G401 (cell line): ENCODE measurements at regions not wholly inside any gene's neighbourhood (a gene's known extent, or its start where the extent isn't known, plus 50 kb on each side); places are given as distances from the start of the nearest gene placed in this dataset.

Source experiments
- DNase-seq: peaks from one replicate; pipeline ENCODE4 v3.0.0-alpha.2; 2015; ENCODE audit warnings: low spot score
- in situ Hi-C: cut with HindIII; loops from 2 replicates; pipeline ENCODE4 v1.10.0; 2016; ENCODE audit warnings: low sequenced_read_pairs, mixed read lengths

DNA sequence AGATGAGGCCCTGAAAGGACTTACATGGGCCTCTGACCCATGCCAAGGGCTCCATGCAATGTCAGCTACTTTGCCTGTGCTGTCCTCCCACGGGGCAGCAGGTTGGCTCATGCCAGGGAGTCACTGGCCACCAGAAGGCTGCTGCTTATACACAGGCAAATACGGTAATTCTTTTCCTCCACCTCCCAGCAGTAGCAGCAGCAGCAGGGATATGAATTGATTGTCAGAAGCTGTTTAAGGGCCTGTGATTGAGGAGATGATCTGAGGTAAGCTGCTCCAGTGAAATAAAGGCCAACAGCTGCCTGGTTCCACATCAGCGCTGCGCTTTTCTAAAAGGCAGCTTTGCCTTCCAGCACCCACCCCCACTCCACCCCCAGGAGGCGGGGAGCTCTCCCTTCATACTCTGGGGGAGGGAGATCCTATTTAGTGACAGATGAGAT is 250.5 kb downstream of the SHQ1 start:
- in situ Hi-C loops, result no loop called here
- no peak for DNase-seq

DNA sequence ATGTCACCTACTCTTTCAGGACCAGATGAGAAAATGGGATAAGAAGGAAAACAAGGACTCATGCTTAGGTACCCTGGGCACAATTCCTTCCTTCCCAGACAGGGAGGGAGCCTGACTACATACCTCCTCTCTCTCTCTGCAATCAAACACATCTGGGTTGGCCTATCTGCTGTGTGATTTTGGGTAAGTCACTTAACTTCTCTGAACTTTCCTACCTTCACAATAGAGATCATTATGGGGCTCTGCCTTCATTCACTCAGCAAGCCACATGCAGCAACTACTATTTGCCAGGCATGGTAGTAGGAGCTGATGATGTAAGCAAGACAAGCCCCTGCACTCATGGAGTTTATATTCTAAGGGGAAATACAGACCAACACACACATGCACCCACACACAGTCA is 251.2 kb downstream of the SHQ1 start:
- in situ Hi-C loops, result no loop called here
- no peak for DNase-seq

DNA sequence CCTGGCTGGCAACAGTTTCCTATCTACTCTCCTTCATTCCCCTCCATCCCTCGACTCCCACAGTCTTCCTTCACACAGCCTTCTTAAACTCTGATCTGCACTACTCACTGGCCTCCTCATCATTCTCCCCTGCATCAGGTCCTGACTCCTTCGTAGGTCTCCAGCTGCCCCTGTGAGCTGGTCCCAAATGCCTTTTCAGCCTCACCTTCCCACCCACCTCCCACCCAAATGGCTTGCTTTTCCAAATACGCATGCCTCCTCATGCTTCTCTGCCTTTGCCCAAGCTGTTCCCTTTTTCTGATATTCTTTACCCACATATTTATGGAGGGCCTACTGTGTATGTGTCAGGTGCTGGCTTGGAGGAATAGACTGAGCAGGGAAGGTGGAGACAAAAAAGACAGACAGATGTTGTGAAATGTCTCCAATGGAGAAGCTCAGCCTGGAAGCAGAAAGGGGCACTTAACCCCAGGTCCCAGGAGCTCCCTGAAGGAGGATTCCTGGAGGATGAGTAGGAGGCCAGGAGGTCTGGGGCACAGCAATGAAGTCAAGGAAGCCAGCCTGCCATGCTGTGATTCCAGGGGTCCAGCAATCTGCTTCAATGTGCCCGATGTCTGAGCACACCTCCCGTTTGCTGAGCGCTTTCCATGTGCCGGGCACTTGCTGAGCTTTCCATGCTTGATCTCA is 252.2 kb downstream of the SHQ1 start:
- DNase-seq, result no peak
- in situ Hi-C loops, result no loop called here

DNA sequence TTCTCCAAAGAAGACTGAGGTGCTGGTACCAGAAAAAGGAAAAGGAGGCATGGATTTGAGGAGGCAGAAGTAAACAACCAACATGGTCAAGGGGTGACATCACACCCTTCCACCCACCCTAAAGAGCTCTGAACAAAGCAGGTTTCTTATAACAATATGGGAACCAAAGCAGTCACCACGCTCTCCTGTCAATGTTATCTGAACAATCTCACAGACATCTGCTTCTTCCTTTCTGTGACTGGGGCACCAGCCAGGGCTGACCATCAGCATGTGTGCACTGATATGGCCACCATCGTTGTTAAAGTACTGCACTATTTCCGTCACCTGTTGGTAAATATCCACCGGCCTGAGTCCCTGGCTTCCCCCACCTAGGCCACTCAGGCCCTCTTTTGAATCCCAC is 252.9 kb downstream of the SHQ1 start:
- DNase-seq, result no peak
- in situ Hi-C loops, result no loop called here

DNA sequence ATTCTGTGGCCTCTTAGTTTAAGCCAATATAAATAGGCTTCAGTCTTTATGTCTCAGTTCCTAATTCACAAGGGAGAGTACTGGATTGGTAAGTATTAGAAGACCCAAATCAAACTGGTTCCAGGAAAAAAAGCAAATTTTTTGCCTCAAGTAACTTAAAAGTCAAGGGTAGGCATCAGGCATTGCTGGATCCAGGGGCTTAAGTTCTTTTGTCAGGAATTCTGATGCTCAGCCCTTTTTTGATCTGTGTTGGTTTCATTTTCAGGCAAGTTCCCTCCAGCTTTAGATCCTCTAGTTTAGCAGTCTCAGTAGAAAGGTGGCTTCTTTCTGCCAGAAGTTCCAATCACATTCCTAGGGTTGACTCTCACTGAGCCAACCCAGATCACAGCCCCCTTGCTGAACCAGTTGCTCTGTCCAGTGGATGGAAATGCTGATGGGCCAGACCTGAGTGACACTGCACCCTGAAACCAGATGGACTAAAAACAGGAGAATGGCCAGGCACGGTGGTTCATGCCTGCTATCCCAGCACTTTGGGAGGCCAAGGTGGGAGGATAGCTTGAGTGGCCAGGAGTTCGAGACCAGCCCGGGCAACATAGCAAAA is 253.5 kb downstream of the SHQ1 start:
- in situ Hi-C loops, result no loop called here

DNA sequence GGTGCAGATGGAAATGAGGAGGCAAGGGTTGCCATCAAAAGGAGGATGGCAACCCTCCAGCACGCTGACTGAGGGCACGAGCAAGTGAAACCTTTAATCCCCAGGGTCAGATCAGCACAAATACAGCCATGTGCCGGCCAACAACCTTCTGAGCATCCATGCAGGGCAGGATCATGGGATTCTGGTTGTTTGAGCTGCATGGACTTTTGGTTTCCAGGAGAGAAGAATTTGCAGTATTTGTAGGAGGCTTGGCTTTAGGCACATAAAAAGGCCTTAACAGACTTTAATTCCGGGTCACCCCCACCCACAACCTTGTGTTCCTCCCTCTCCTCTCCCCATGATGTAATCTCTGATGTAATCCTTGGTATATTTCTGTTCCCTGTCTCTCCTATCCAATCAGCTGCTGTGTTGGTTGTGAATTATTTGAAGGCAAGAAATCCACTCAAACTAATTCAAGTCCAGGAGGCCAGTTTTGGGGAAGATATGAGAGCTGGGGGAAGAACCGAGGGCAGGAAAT is 254.3 kb downstream of the SHQ1 start:
- DNase-seq, result no peak
- in situ Hi-C loops, result no loop called here

More for the DNA sequence above, 253.5 kb downstream of the SHQ1 start:
- DNase-seq, result no peak

DNA sequence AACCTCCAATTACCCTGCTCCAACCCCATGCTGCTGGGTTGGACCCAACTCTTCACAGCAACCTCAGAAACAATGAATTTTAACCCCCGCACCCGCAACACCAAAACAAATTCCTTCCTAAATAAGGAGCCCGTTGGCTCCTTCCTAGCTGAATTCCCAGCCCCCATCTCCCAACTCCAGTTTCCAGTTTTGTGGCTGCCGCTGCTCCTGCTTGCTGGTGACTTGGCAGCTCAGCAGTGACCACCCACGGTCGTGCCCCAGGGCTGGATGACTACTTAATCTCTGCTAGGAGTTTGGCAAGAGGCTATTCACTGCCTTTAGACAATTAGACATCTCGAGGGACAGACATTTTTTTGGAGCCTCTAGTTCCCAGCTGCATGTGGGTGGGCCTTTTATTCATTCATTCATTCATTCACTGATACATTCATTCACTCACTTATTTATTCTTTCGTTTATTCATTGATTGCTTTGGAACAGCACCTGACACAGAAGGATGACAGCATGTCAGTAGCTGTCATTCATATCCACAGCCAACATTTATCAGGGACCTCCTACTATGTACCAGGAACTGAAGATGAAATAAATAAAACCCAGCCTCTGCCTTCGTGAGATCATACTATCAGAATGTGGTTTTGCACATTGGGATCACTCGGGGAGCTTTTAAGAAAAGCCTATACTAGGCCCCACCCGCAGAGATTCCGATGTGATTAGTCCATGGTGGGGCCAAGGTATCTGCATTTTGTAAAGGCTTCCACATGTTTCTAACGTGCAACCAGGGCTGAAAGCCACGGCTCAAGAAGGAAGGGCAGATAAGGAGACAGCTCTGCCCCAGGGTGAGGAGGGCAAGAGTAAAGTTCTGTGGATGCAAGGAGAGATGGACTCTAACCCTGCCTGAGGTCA is 256.5 kb downstream of the SHQ1 start:
- in situ Hi-C loops, result no loop called here
- DNase-seq, result peak; percentile 39

DNA sequence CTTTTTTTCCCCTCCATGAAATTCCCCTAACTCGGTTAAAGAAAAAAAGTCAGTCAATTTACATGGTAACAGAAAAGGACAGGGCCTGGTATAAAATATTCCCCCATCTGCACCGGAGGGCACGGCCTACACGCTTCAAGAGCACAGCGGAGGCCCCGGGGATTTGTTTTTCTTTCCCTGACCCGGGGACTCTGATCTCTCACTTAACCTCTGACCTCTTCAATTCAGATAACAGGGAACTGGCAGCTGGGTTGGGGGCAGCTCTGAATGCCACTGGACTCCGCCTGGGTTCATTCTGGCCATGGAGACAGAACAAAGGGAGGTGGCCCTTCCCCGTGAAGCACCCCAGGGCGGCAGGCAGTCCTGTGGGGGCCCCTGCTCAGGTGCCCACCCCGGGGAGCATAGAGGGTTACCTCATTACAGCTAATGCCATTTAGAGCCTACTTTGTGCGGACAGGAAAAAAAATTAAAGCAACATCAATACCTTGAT is 257.5 kb downstream of the SHQ1 start:
- in situ Hi-C loops, result no loop called here
- no peak for DNase-seq

DNA sequence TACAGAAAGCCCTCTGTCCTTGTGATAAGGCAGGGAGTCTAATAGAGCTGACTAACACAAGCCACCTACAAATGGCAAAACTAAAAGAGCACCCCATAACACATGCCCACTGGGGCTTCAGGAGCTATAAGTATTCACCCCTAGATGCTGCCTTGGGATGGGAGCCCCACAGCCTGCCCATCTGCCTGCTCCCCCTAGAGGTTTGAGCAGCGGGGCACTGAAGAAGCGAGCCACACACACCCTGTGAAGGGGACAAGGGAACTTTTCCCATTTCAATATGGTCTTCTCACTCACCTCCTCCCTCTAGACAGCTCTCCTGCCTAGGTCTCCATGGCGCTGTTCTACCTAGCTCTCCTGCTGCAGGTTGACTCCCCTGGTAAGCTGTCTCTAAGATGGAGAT is 261.0 kb downstream of the SHQ1 start:
- in situ Hi-C loops, result no loop called here
- DNase-seq, result no peak

DNA sequence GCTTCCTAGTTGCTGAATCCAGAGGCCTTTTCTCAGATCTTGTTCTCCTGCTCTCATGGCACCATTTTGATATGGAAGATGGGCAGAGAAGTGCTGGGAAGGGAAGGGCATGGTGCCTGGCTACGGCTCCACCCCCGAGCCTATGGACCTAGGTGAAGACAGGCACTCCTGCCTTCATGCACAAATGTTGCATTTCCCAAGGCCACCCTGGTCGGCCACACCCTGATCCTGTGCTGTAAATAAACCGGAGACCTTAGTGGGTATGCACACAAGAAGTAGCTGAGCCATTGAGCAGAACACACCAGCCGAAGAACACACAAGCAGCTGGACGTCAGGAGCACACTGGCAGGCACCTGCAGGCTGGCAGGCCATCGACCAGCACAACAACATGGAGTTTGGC is 261.6 kb downstream of the SHQ1 start:
- DNase-seq, result no peak
- in situ Hi-C loops, result no loop called here

DNA sequence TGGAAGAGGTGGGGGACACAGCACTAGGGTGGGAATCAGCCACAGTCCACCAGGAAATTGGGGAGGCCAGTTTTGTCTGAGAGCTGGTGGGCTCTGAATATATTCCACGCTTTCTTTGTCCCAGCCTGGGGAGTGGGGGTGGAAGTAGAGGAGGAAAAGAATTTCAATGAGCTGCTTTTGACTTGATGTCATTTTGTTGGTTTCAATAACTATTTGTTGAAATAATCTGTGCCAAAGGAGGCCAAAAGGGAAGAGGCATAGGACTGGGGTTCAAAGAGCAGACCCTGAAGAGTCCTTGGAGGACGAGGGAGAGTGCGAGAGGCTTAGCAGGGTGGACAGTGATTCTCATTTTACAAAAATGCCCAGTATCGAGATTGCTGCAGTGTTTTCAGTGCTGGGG is 262.3 kb downstream of the SHQ1 start:
- DNase-seq, result no peak
- in situ Hi-C loops, result no loop called here

DNA sequence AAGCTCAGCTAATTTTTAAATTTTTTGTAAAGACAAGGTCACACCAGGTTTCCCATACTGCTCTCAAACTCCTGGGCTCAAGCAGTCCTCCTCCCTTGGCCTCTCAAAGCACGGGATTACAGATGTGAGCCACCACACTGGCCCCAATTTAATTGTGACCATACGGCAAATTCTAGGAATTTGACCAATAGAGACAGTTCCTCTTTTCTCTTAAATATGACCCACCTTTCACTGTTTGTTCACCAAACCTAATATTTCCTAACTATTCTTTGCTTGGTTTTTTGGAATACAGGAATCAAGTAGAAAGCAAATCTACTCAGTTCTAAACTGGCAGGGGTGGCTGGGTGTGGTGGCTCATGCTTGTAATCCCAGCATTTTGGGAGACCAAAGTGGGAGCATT is 264.0 kb downstream of the SHQ1 start:
- DNase-seq, result no peak
- in situ Hi-C loops, result no loop called here

DNA sequence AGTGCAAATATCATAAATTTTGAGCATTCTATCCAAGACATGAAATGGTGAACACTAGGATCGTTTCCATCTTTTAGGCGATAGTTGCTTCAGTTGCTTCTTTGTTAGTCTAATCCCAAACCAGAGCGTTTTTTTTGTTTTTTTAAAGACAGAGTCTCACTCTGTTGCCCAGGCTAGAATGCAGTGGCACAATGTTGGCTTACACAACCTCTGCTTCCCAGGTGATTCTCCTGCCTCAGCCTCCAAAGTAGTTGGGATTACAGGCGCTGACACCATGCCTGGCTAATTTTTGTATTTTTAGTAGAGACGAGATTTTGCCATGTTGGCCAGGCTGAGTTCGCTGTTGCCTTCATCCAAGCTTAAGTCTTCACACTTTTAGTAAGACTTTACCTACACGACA is 265.3 kb downstream of the SHQ1 start:
- DNase-seq, result no peak
- in situ Hi-C loops, result no loop called here

DNA sequence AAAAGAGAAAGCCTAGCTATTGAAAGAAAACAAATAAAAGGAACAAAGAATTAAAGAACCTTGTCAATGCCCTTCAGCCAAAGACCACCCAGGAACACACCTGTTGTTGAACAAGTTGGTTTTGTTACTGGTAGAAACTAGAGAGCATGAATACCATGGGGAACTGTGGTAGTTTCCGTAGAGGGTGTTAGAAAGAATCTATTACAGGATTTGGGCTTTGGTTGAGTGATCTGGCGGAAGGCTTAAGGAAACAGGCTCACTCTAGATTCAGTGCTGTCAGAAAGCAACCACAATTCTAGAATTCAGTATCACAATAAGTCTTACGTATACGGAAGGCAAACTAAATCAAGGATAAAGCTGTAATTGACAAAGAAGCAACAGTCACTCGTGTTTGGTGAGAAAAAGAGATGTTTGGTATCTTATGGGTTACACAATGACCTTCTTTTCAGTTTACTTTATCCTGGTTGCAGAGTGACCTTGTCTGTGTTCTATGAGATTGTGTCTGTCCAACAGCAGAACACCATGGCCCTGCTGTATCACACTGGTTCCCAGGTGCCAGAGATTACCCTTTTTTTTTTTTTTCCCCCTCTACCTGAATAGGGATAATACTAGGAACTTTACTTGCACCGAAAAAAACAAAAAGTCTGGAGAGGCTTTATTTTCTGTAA is 265.9 kb downstream of the SHQ1 start:
- DNase-seq, result no peak
- in situ Hi-C loops, result no loop called here

DNA sequence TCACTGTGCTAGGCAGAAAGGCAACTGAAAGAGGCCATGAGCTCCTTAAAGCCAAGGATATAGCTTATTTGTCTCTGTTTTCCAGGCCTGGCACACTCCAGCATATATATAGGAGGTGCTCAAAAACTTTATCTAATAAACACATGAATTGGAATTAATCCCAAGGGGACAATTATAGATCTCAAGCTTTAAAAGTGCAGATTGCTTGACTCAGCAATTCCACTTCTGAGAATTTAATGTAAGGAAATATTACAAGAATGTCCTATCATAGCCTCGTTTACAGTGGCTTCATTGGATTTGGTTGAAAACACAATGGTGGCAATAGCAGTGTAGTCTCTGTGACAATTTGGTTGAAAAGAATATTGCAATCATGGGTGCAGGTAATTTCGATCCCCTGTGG is 267.3 kb downstream of the SHQ1 start:
- no peak for DNase-seq
- in situ Hi-C loops, result no loop called here

DNA sequence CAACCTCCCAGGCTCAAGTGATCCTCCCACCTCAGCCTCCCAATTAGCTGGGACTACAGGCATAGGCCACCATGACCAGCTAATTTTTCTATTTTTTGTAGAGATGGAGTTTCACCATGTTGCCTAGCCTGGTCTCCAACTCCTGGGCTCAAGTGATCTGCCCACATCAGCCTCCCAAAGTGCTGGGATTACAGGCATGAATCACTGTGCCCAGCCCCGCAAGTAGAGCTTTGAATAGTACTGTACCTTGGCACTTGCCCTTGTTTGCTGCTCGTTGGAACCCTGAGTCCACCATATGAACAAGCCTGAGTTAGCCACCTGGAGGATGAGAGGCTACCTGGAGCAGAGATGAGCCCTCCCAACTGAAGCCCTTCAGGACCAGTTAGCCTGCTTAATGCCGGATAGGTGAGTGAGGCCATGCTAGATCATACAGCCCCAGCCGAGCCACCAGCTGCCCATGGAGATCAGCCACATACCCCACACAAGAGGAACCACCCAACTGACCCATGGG is 267.9 kb downstream of the SHQ1 start:
- no peak for DNase-seq
- in situ Hi-C loops, result no loop called here

DNA sequence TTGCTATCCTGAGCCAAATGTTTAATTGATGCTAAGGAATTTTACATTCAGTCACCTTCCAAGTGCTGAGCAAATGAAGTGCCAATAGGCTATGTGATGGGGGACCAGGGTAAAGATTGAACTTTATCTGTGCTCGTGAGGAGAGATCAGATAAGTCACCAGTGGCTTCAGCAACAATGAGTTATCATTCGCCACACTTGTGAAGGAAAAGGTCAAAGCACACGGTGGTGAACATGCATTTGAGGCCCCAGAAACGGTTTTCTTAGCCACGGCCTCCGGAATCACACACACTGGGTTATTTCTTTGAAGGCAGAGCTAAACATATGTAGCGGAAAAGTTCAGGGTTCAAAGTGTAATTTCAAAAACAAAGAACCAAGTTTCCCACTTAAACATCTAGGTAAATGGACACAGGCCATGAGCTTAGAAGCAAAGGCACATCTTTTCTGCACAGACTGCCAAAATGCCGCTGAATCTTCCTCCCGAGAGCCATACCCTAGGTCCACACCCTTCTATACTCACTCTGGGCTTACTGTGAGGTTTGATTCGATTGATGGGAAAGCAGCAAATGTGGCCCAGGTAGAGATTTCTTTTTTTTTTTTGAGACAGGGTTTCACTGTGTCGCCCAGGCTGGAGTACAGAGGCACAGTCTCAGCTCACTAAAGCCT is 268.5 kb downstream of the SHQ1 start:
- no peak for DNase-seq
- in situ Hi-C loops, result no loop called here

DNA sequence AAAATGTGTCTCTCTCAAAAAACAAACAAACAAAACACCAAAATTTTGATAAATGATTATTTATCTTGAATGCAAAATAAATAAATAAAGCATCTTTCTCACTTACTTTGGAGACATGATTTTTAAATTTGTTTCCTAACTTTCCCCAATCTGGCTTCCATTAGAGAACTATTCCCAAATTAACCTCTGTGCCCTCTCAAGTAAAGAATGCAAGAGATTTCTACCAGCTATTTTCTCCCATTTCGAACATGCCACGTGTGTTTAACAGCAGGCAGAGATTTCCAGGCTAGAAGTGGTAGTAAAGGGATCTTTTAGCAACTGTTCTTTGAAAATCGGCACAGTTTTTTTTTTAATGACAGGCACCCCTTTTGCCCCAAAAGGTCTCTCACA is 269.1 kb downstream of the SHQ1 start:
- no peak for DNase-seq
- in situ Hi-C loops, result no loop called here

DNA sequence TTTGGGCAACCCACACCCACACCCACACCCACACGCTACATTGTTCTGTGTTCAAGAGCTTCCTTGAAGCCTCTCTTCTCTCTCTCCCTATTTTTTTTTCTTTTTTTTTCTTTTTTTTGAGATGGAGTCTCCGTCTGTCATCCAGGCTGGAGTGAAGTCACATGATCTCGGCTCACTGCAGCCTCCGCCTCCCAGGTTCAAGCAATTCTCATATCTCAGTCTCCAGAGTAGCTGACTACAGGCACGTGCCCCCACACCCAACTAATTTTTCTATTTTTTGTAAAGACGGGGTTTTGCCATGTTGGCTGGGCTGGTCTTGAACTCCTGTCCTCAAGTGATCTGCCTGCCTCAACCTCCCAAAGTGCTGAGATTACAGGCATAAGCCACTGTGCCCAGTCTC is 271.1 kb downstream of the SHQ1 start:
- in situ Hi-C loops, result no loop called here

More for the DNA sequence above, 271.1 kb downstream of the SHQ1 start:
- no peak for DNase-seq
